ENCODE measurements at regions not wholly inside any gene's neighbourhood (a gene's known extent, or its start where the extent isn't known, plus 50 kb on each side); places are given as distances from the start of the nearest gene placed in this dataset.

GRCh38 chr3:148588291-148588690, 109.4 kb upstream of the AGTR1 start:
- TF ChIP-seq CTCF (IDR thresholded peaks at IDR 0.05) (no peak), POLR2A (IDR thresholded peaks at IDR 0.05) (no peak)
